Loucy (cell line): ENCODE measurements at regions not wholly inside any gene's neighbourhood (a gene's known extent, or its start where the extent isn't known, plus 50 kb on each side); places are given as distances from the start of the nearest gene placed in this dataset.
A peak's percentile ranks its signal among the peaks of the same experiment; 100 is the strongest.

Experiments used
- H2AFZ ChIP-seq: fragments of 200-600 bp; sonication (generic); 2 replicates; pipeline ENCODE4 v1.6.0; 2016; ENCODE audit warnings: antibody characterized with exemption, mild to moderate bottlenecking, low read length, moderate library complexity
- H3F3A ChIP-seq: fragments of 200-600 bp; 2 replicates; pipeline ENCODE4 v1.6.0; 2016; ENCODE audit warnings: antibody characterized with exemption, low read depth, mild to moderate bottlenecking
- H3K27me3 ChIP-seq: fragments of 200-600 bp; sonication (generic); 2 replicates; pipeline ENCODE4 v1.6.1; 2014; ENCODE audit warnings: low read length, mild to moderate bottlenecking; ENCODE audit not compliant: insufficient read depth, poor library complexity, severe bottlenecking
- H3K36me3 ChIP-seq: fragments of 200-600 bp; sonication (generic); 2 replicates; pipeline ENCODE4 v1.6.1; 2016; ENCODE audit warnings: low read length; ENCODE audit not compliant: insufficient read depth
- H3K4me1 ChIP-seq: fragments of 200-600 bp; sonication (generic); 2 replicates; pipeline ENCODE4 v1.5.1; 2014; ENCODE audit warnings: low read length, mild to moderate bottlenecking; ENCODE audit not compliant: insufficient read depth, poor library complexity, severe bottlenecking
- H3K4me2 ChIP-seq: fragments of 200-600 bp; sonication (generic); 2 replicates; pipeline ENCODE4 v1.6.0; 2014; ENCODE audit warnings: antibody characterized with exemption, low read length, low read depth, mild to moderate bottlenecking; ENCODE audit not compliant: poor library complexity, severe bottlenecking
- H3K4me3 ChIP-seq: fragments of 200-600 bp; sonication (generic); 2 replicates; pipeline ENCODE4 v1.5.1; 2014; ENCODE audit warnings: low read length, mild to moderate bottlenecking, mixed read lengths; ENCODE audit not compliant: poor library complexity, severe bottlenecking
- H3K79me2 ChIP-seq: fragments of 200-600 bp; sonication (generic); 2 replicates; pipeline ENCODE4 v1.6.1; 2014; ENCODE audit warnings: low read length; ENCODE audit not compliant: insufficient read depth
- H3K9ac ChIP-seq: fragments of 200-600 bp; sonication (generic); 2 replicates; pipeline ENCODE4 v1.6.0; 2014; ENCODE audit warnings: mild to moderate bottlenecking, low read depth, low read length, moderate library complexity; ENCODE audit not compliant: poor library complexity, severe bottlenecking
- H3K9me2 ChIP-seq: fragments of 200-600 bp; sonication (generic); replicated peaks from 2 replicates; pipeline ENCODE4 v1.6.1; 2016; ENCODE audit warnings: low read depth, low read length, mixed read lengths
- H3K9me3 ChIP-seq: fragments of 200-600 bp; sonication (generic); 2 replicates; pipeline ENCODE4 v1.6.1; 2014; ENCODE audit warnings: mild to moderate bottlenecking, antibody characterized with exemption, low read length, low read depth; ENCODE audit not compliant: insufficient read depth
- H4K20me1 ChIP-seq: fragments of 200-600 bp; sonication (generic); 2 replicates; pipeline ENCODE4 v1.6.0; 2014; ENCODE audit warnings: antibody characterized with exemption, low read length, mild to moderate bottlenecking; ENCODE audit not compliant: insufficient read depth, poor library complexity, severe bottlenecking
- EZH2phosphoT487 ChIP-seq: fragments of 200-600 bp; IDR thresholded peaks from 2 replicates; pipeline ENCODE4 v1.6.1; 2018; ENCODE audit warnings: antibody characterized with exemption, mild to moderate bottlenecking, moderate library complexity, borderline replicate concordance
- TF ChIP-seq, protein P1 (sequence below): fragments of 200-600 bp; sonication (generic); conservative IDR thresholded peaks from 2 replicates; pipeline ENCODE4 v1.5.1; 2014; ENCODE audit warnings: mild to moderate bottlenecking, antibody characterized with exemption, low read length

DNA sequence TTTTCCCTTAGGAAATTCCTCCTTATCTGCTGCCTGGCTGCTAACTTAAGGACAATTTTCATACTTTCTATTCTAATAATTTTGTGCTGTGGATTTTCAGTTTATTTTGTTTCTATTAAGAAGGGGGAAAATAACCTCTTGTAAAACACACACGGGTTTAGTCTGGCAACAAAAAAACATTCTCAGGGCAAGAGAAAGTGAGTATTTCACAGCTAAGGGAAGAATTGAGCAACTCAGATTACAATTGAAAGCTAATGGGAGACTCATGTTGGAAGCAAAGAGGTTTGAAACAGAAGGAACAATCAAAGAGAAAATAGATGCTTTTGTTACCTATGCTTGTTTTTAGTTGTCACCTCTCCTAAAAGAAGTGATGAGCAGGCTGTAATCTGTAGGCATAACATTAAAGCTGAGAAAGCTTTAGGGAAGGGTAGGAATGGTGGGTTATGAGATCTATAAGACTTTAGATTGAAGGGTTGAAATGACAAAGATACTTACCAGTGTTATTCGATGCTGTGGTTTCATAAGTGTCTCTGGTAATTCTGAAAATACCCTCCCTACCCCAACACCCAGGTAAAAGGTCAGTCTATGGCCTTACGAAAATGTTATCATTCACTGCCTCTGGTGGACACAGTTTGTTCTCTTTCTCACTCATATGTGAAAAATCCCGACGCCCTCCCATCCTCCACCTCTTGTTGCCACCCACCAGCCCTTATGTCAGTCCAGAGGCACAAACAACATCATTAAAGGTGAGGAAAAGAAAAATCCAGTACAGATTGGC lies 510.9 kb downstream of the TXNL1 start:
- Histone ChIP-seq H3K79me2 (no peaks in the 10 kb centered on the region), H3K9me2 (no peaks in the 10 kb centered on the region), H2AFZ (no peak overlapping the region), H3F3A (no peaks in the 10 kb centered on the region), H4K20me1 (no peaks in the 10 kb centered on the region), H3K36me3 (no peaks in the 10 kb centered on the region), H3K27me3 (no peaks in the 10 kb centered on the region), H3K4me2 (no peak overlapping the region), H3K9me3 (no peaks in the 10 kb centered on the region), H3K9ac (no peak overlapping the region), H3K4me1 (no peaks in the 10 kb centered on the region), H3K4me3 (no peak overlapping the region)
- no peak for TF ChIP-seq EZH2phosphoT487
- TF ChIP-seq, protein P1, sequence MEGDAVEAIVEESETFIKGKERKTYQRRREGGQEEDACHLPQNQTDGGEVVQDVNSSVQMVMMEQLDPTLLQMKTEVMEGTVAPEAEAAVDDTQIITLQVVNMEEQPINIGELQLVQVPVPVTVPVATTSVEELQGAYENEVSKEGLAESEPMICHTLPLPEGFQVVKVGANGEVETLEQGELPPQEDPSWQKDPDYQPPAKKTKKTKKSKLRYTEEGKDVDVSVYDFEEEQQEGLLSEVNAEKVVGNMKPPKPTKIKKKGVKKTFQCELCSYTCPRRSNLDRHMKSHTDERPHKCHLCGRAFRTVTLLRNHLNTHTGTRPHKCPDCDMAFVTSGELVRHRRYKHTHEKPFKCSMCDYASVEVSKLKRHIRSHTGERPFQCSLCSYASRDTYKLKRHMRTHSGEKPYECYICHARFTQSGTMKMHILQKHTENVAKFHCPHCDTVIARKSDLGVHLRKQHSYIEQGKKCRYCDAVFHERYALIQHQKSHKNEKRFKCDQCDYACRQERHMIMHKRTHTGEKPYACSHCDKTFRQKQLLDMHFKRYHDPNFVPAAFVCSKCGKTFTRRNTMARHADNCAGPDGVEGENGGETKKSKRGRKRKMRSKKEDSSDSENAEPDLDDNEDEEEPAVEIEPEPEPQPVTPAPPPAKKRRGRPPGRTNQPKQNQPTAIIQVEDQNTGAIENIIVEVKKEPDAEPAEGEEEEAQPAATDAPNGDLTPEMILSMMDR: no peak

DNA sequence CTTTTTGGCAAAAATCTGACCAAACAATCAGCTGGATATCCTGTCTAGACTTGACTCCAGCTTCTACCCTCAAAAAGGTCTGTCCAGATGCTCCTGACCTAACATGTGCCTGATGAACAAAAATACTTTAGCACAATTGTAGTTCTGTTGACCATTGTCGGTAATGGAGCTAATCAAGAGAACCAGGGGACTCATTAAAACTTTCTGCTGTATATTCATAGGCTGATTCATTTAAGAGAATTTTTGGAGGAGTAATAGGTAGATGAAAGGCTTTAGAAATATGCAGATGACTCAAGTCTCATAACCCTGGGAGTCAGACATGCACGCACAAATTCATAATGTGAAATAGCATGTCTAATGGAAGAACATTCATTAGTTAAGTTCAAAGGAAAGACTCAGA lies 514.2 kb downstream of the TXNL1 start:
- no peaks in the 10 kb centered on the region for H4K20me1 ChIP-seq
- H3F3A ChIP-seq: no peaks in the 10 kb centered on the region
- no peak overlapping the region for H3K4me2 ChIP-seq
- no peaks in the 10 kb centered on the region for H3K9me2 ChIP-seq
- no peaks in the 10 kb centered on the region for H3K79me2 ChIP-seq
- H3K4me1 ChIP-seq: no peaks in the 10 kb centered on the region
- no peak for TF ChIP-seq EZH2phosphoT487
- TF ChIP-seq, protein P1: no peak
- no peak overlapping the region for H3K4me3 ChIP-seq
- H3K9me3 ChIP-seq: no peaks in the 10 kb centered on the region
- no peaks in the 10 kb centered on the region for H3K36me3 ChIP-seq
- H2AFZ ChIP-seq: peak overlapping the region; percentile 23; the same call in 1 of the 2 replicates
- no peak overlapping the region for H3K9ac ChIP-seq
- no peaks in the 10 kb centered on the region for H3K27me3 ChIP-seq

DNA sequence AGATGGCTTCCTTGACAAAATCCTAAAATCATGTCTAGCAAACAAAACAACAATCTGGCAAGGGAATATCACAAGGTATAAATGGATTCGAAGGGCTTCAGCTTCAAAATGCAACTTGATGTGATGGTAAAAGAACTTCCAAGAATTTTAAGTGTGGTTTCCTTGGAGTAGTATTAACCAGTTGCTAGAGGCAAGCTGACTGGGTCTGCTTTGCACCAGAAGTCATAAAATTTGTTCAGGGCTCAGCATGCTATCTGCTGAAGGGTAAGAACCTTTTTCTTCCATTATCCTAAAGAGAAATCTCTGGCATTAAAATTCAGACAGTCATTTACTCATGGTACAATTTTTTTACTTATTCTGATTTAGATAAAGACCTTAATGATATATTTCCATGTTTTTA lies 516.7 kb downstream of the TXNL1 start:
- Histone ChIP-seq H3K4me3 (no peak overlapping the region), H3K4me1 (no peaks in the 10 kb centered on the region), H3K9me2 (no peaks in the 10 kb centered on the region), H3K36me3 (no peaks in the 10 kb centered on the region), H2AFZ (no peak overlapping the region), H3F3A (no peaks in the 10 kb centered on the region), H3K27me3 (no peaks in the 10 kb centered on the region), H3K4me2 (no peak overlapping the region), H3K79me2 (no peaks in the 10 kb centered on the region), H3K9ac (no peak overlapping the region), H3K9me3 (no peaks in the 10 kb centered on the region), H4K20me1 (no peaks in the 10 kb centered on the region)
- TF ChIP-seq EZH2phosphoT487: no peak
- TF ChIP-seq, protein P1: no peak
